ENCODE measurements at regions not wholly inside any gene's neighbourhood (a gene's known extent, or its start where the extent isn't known, plus 50 kb on each side); places are given as distances from the start of the nearest gene placed in this dataset.

- TF ChIP-seq CTCF (conservative IDR thresholded peaks at IDR 0.05 in 1 of 2, IDR thresholded peaks at IDR 0.05 in 1 of 2; ENCODE audit: low read depth in 1 of 2, low read length in 2 of 2) (no peak), EZH2 (IDR thresholded peaks at IDR 0.05; ENCODE audit: low read length, missing control alignments) (no peak)
Measured at GRCh38 chr14:40986655-40987054, 620.0 kb upstream of the LRFN5 start.

Data from fibroblast of lung (primary cell).